ENCODE measurements at regions not wholly inside any gene's neighbourhood (a gene's known extent, or its start where the extent isn't known, plus 50 kb on each side); places are given as distances from the start of the nearest gene placed in this dataset.

GRCh38 chr5:82760856-82761255 lies 316.3 kb downstream of the TMEM167A start:
- no peak for DNase-seq (ENCODE audit: low read depth in 1 of 2, low spot score in 1 of 2)
- TF ChIP-seq GABPA (IDR thresholded peaks at IDR 0.05; ENCODE audit: low read depth): no peak
- no peak for TF ChIP-seq REST (IDR thresholded peaks at IDR 0.05; ENCODE audit: insufficient replicate concordance, low read depth)
- no peak for TF ChIP-seq POLR2AphosphoS5 (IDR thresholded peaks at IDR 0.05; ENCODE audit: low read depth)
- no peak for TF ChIP-seq CTCF (IDR thresholded peaks at IDR 0.05; ENCODE audit: insufficient read depth, low read length)
- no peak for TF ChIP-seq SPI1 (IDR thresholded peaks at IDR 0.05; ENCODE audit: borderline replicate concordance, low read depth)
- no peak overlapping the region for H3K27ac ChIP-seq (replicated peaks)
- H3K27me3 ChIP-seq (ENCODE audit: insufficient read depth, poor library complexity, severe bottlenecking): no peaks in the 10 kb centered on the region
- no peak overlapping the region for H3K4me3 ChIP-seq (replicated peaks; ENCODE audit: insufficient read depth, low read length)

GRCh38 chr5:82758881-82759280 lies 318.3 kb downstream of the TMEM167A start:
- H3K4me3 ChIP-seq (replicated peaks; ENCODE audit: insufficient read depth, low read length): no peak overlapping the region
- no peaks in the 10 kb centered on the region for H3K27me3 ChIP-seq (ENCODE audit: insufficient read depth, poor library complexity, severe bottlenecking)
- no peak for DNase-seq (ENCODE audit: low read depth in 1 of 2, low spot score in 1 of 2)
- TF ChIP-seq REST (IDR thresholded peaks at IDR 0.05; ENCODE audit: insufficient replicate concordance, low read depth) (no peak), CTCF (IDR thresholded peaks at IDR 0.05; ENCODE audit: insufficient read depth, low read length) (no peak), SPI1 (IDR thresholded peaks at IDR 0.05; ENCODE audit: borderline replicate concordance, low read depth) (no peak)
- no peak overlapping the region for H3K27ac ChIP-seq (replicated peaks)

GRCh38 chr5:82754759-82755158 lies 322.4 kb downstream of the TMEM167A start:
- H3K27me3 ChIP-seq (ENCODE audit: insufficient read depth, poor library complexity, severe bottlenecking): no peaks in the 10 kb centered on the region
- no peak overlapping the region for H3K4me3 ChIP-seq (replicated peaks; ENCODE audit: insufficient read depth, low read length)
- DNase-seq (ENCODE audit: low read depth in 1 of 2, low spot score in 1 of 2): no peak
- no peak overlapping the region for H3K27ac ChIP-seq (replicated peaks)
- TF ChIP-seq SPI1 (IDR thresholded peaks at IDR 0.05; ENCODE audit: borderline replicate concordance, low read depth): no peak
- TF ChIP-seq GABPA (IDR thresholded peaks at IDR 0.05; ENCODE audit: low read depth): no peak

- H3K27me3 ChIP-seq (ENCODE audit: insufficient read depth, poor library complexity, severe bottlenecking): no peaks in the 10 kb centered on the region
- TF ChIP-seq SPI1 (IDR thresholded peaks at IDR 0.05; ENCODE audit: borderline replicate concordance, low read depth): no peak
- TF ChIP-seq POLR2AphosphoS5 (IDR thresholded peaks at IDR 0.05; ENCODE audit: low read depth): no peak
- TF ChIP-seq GABPA (IDR thresholded peaks at IDR 0.05; ENCODE audit: low read depth): no peak
- TF ChIP-seq CTCF (IDR thresholded peaks at IDR 0.05; ENCODE audit: insufficient read depth, low read length): no peak
- no peak for TF ChIP-seq REST (IDR thresholded peaks at IDR 0.05; ENCODE audit: insufficient replicate concordance, low read depth)
- DNase-seq (ENCODE audit: low read depth in 1 of 2, low spot score in 1 of 2): no peak
- H3K4me3 ChIP-seq (replicated peaks; ENCODE audit: insufficient read depth, low read length): no peak overlapping the region
- H3K27ac ChIP-seq (replicated peaks): no peak overlapping the region
These were observed 323.0 kb downstream of the TMEM167A start for GRCh38 chr5:82754036-82754746.

Measured in HL-60 (cell line).